ENCODE measurements at regions not wholly inside any gene's neighbourhood (a gene's known extent, or its start where the extent isn't known, plus 50 kb on each side); places are given as distances from the start of the nearest gene placed in this dataset.
"Not testable (repeated sequence)": the region's sequence is repeated elsewhere in the genome, so short reads cannot be mapped to it uniquely, and the experiment has no call there.

DNA sequence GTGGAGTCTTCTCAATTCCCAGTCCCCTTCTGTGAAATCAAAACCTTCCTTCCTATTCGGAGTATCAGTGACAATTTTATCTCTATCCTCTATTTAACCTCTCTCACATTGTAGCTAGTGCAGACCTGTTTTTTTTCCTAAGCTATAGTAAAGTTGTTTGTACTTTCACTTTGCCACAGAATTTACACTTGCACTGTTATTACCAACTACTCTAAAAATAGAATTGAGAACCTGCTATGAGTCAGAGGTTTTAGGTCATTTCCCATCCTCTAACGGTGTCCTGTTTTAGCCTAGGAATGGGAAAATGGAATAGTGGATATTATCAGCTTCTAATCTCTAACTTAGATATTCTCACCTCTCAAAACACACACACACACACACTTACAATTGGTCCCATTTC, 862.7 kb downstream of the NCAM2 start:
- peaks cover 8% of the 10 kb centered on the region for H3K9me3 Mint-ChIP-seq (ENCODE audit: unreplicated experiment)
- peak; percentile 47 for DNase-seq (ENCODE audit: unreplicated experiment)
- H3K27me3 Mint-ChIP-seq (ENCODE audit: insufficient read depth, unreplicated experiment), result no peaks in the 10 kb centered on the region
- intact Hi-C loops (cut with micrococcal nuclease), result no loop called here
- peak overlapping the region; percentile 60 for H3K27ac Mint-ChIP-seq (ENCODE audit: low read depth, unreplicated experiment)
- H3K36me3 Mint-ChIP-seq (ENCODE audit: insufficient read depth, unreplicated experiment), result no peaks in the 10 kb centered on the region
- peaks cover 12% of the 10 kb centered on the region for H3K4me1 Mint-ChIP-seq (ENCODE audit: insufficient read depth, unreplicated experiment)
- POLR2A ChIA-PET, result interaction anchor here (0.6 to 1.2 kb wide), 2 partner anchors 14 to 639 kb away, joined by 3 read pairs; no protein-coding TSS in a partner anchor
- BruUV-seq (replicated peaks), result no TSS peak
- H3K4me3 Mint-ChIP-seq (ENCODE audit: unreplicated experiment), result peak overlapping the region; percentile 3
- CTCF ChIA-PET, result no interaction called here
- TF ChIP-seq, protein P1, sequence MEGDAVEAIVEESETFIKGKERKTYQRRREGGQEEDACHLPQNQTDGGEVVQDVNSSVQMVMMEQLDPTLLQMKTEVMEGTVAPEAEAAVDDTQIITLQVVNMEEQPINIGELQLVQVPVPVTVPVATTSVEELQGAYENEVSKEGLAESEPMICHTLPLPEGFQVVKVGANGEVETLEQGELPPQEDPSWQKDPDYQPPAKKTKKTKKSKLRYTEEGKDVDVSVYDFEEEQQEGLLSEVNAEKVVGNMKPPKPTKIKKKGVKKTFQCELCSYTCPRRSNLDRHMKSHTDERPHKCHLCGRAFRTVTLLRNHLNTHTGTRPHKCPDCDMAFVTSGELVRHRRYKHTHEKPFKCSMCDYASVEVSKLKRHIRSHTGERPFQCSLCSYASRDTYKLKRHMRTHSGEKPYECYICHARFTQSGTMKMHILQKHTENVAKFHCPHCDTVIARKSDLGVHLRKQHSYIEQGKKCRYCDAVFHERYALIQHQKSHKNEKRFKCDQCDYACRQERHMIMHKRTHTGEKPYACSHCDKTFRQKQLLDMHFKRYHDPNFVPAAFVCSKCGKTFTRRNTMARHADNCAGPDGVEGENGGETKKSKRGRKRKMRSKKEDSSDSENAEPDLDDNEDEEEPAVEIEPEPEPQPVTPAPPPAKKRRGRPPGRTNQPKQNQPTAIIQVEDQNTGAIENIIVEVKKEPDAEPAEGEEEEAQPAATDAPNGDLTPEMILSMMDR (IDR thresholded peaks at IDR 0.05; ENCODE audit: unreplicated experiment), result no peak

DNA sequence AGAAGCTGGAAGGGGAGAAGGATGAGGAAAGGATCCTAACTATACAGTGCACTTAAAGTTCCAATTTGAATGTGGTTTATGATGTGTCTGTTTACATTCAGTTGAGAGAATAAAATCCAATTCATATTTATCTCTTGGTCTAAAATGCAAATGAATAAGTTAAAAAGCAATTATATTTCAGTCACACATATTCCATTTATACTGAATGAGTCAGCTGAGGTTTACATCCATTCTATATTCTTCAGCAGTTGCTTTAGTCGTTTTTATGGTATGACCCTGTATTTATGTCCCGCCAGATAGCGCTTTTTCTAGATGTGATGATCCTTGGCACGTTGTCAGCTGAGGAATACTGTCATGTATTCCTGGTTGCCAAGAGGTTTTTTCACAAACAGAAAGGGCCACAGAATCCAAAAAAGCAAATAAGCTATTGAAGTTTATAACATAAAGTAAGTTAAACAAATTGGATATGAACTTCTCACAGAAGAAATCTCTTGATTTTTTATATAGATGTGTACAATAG, 866.2 kb downstream of the NCAM2 start:
- BruUV-seq (replicated peaks), result no TSS peak
- Mint-ChIP-seq H3K4me3 (ENCODE audit: unreplicated experiment) (no peak overlapping the region), H3K4me1 (ENCODE audit: insufficient read depth, unreplicated experiment) (peaks cover 6% of the 10 kb centered on the region), H3K9me3 (ENCODE audit: unreplicated experiment) (peaks cover 6% of the 10 kb centered on the region), H3K36me3 (ENCODE audit: insufficient read depth, unreplicated experiment) (no peaks in the 10 kb centered on the region), H3K27me3 (ENCODE audit: insufficient read depth, unreplicated experiment) (no peaks in the 10 kb centered on the region), H3K27ac (ENCODE audit: low read depth, unreplicated experiment) (no peak overlapping the region)
- no peak for DNase-seq (ENCODE audit: unreplicated experiment)
- POLR2A ChIA-PET, result interaction anchor here (1.0 kb wide), 1 partner anchor 34 kb away, joined by 3 read pairs; no protein-coding TSS in a partner anchor
- CTCF ChIA-PET, result no interaction called here
- TF ChIP-seq, protein P1 (IDR thresholded peaks at IDR 0.05; ENCODE audit: unreplicated experiment), result no peak
- intact Hi-C loops (cut with micrococcal nuclease), result no loop called here

DNA sequence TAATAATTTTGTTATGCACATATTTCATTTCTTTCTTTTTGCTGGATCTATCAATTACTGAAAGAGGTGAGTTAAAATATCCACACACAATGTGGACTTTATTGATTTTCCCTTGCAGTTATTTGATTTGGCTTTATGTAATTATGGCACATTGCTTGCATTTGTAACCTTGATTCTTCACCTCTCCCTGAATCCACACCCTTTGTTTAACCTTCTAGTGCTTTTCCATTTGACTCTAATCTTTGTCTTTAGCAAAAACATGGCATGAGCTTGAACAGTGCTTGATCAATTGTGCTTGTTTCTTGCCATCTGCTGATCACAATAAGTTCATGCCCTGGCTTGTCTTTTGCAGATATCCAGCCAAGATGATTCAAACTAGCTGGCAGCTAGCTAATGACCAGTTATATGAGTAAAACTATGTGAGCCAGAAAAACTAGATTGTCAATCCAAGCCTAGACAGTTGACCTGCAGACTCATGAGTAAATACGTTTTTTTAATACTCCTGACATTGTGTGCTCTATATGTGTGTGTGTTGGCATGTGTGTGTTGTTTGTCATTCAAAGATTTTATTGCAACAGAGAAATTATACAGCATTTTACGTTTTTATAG, 899.2 kb downstream of the NCAM2 start:
- intact Hi-C loops (cut with micrococcal nuclease), result no loop called here
- H3K36me3 Mint-ChIP-seq (ENCODE audit: insufficient read depth, unreplicated experiment), result no peaks in the 10 kb centered on the region
- no peaks in the 10 kb centered on the region for H3K27me3 Mint-ChIP-seq (ENCODE audit: insufficient read depth, unreplicated experiment)
- H3K27ac Mint-ChIP-seq (ENCODE audit: low read depth, unreplicated experiment), result peak overlapping the region; percentile 69
- H3K4me3 Mint-ChIP-seq (ENCODE audit: unreplicated experiment), result no peak overlapping the region
- BruUV-seq (replicated peaks), result no TSS peak
- peaks cover 13% of the 10 kb centered on the region for H3K4me1 Mint-ChIP-seq (ENCODE audit: insufficient read depth, unreplicated experiment)
- TF ChIP-seq, protein P1 (IDR thresholded peaks at IDR 0.05; ENCODE audit: unreplicated experiment), result no peak
- ChIA-PET CTCF (interaction anchor here (0.6 kb wide), 2 partner anchors 12 to 14 kb away, joined by 3 read pairs; no protein-coding TSS in a partner anchor), POLR2A (interaction anchor here (0.6 to 0.9 kb wide), 3 partner anchors 33 to 288 kb away, joined by 3 read pairs; no protein-coding TSS in a partner anchor)
- peaks cover 31% of the 10 kb centered on the region for H3K9me3 Mint-ChIP-seq (ENCODE audit: unreplicated experiment)
- DNase-seq (ENCODE audit: unreplicated experiment), result peak; percentile 75

DNA sequence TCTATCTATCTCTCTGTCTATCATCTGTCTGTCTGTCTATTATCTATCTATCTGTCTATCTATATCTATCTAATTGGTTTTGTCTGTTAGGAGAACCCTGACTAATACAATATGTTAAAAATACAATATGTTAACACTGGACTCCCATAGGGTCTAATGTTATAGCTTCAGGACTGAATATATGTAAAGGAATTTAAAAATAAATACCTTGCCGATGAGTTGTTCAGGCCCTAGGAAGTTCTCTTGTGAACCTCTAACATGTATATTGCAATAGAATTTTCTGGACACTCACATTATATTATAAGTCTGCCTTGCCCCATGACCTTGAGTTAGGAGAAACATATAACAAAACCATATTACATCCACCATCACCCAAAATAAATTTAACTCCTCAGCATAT, 900.6 kb downstream of the NCAM2 start:
- H3K27ac Mint-ChIP-seq (ENCODE audit: low read depth, unreplicated experiment), result no peak overlapping the region
- peaks cover 13% of the 10 kb centered on the region for H3K4me1 Mint-ChIP-seq (ENCODE audit: insufficient read depth, unreplicated experiment)
- no peaks in the 10 kb centered on the region for H3K36me3 Mint-ChIP-seq (ENCODE audit: insufficient read depth, unreplicated experiment)
- peaks cover 24% of the 10 kb centered on the region for H3K9me3 Mint-ChIP-seq (ENCODE audit: unreplicated experiment)
- intact Hi-C loops (cut with micrococcal nuclease), result no loop called here
- H3K4me3 Mint-ChIP-seq (ENCODE audit: unreplicated experiment), result no peak overlapping the region
- TF ChIP-seq, protein P1 (IDR thresholded peaks at IDR 0.05; ENCODE audit: unreplicated experiment), result no peak
- no TSS peak for BruUV-seq (replicated peaks)
- ChIA-PET CTCF (interaction anchor here (1.6 kb wide), 1 partner anchor 23 kb away, joined by 4 read pairs; no protein-coding TSS in a partner anchor), POLR2A (interaction anchor here (0.6 to 0.8 kb wide), 2 partner anchors 418 to 458 kb away, joined by 3 read pairs; no protein-coding TSS in a partner anchor)
- no peak for DNase-seq (ENCODE audit: unreplicated experiment)
- no peaks in the 10 kb centered on the region for H3K27me3 Mint-ChIP-seq (ENCODE audit: insufficient read depth, unreplicated experiment)

DNA sequence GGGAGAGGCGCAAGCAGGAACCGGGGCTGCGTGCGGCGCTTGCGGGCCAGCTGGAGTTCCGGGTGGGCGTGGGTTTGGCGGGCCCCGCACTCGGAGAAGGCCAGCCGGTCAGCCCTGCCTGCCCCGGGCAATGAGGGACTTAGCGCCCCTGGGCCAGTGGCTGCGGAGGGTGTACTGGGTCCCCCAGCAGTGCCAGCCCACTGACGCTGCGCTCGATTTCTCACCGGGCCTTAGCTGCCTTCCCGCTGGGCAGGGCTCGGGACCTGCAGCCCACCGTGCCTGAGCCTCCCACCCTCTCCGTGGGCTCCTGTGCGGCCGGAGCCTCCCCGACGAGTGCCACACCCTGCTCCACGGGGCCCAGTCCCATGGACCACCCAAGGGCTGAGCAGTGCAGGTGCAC, 904.2 kb downstream of the NCAM2 start:
- H3K27me3 Mint-ChIP-seq (ENCODE audit: insufficient read depth, unreplicated experiment); BruUV-seq (replicated peaks); CTCF ChIA-PET; H3K36me3 Mint-ChIP-seq (ENCODE audit: insufficient read depth, unreplicated experiment); H3K4me1 Mint-ChIP-seq (ENCODE audit: insufficient read depth, unreplicated experiment); POLR2A ChIA-PET; intact Hi-C loops (cut with micrococcal nuclease); H3K4me3 Mint-ChIP-seq (ENCODE audit: unreplicated experiment); DNase-seq (ENCODE audit: unreplicated experiment); H3K9me3 Mint-ChIP-seq (ENCODE audit: unreplicated experiment); H3K27ac Mint-ChIP-seq (ENCODE audit: low read depth, unreplicated experiment): not testable (repeated sequence)
